Astrocyte of the spinal cord (primary cell): ENCODE measurements at regions not wholly inside any gene's neighbourhood (a gene's known extent, or its start where the extent isn't known, plus 50 kb on each side); places are given as distances from the start of the nearest gene placed in this dataset.
"Not testable (repeated sequence)": the region's sequence is repeated elsewhere in the genome, so short reads cannot be mapped to it uniquely, and the experiment has no call there.

Source experiments
- DNase-seq: peaks from one replicate; pipeline ENCODE4 v3.0.0; 2011; ENCODE audit warnings: low read depth, low spot score
- H3K4me3 ChIP-seq: 2 replicates; pipeline ENCODE4 v1.5.1; 2011; ENCODE audit warnings: low read depth, mild to moderate bottlenecking, low read length, moderate library complexity
- CTCF ChIP-seq: IDR thresholded peaks from 2 replicates; pipeline ENCODE4 v1.5.1; 2012; ENCODE audit warnings: low read depth, mild to moderate bottlenecking, low read length, inconsistent platforms
- in situ Hi-C: cut with HindIII; loops from 2 replicates; pipeline ENCODE4 v1.10.0; 2017; ENCODE audit warnings: low sequenced_read_pairs

- in situ Hi-C loops: no loop called here
- no peak overlapping the region for H3K4me3 ChIP-seq
- no peak for TF ChIP-seq CTCF
- no peak for DNase-seq
Measured at GRCh38 chr11:134589129-134589528, 177.1 kb upstream of the B3GAT1 start.

GRCh38 chr11:134588460-134589110 lies 176.5 kb upstream of the B3GAT1 start:
- DNase-seq, H3K4me3 ChIP-seq, in situ Hi-C loops: not testable (repeated sequence)

- in situ Hi-C loops: no loop called here
- no peak for TF ChIP-seq CTCF
- no peak for DNase-seq
- H3K4me3 ChIP-seq: no peak overlapping the region
Measured at GRCh38 chr11:134587345-134587744, 175.3 kb upstream of the B3GAT1 start.

GRCh38 chr11:134586726-134587125 lies 174.7 kb upstream of the B3GAT1 start:
- in situ Hi-C loops: no loop called here
- no peak for TF ChIP-seq CTCF
- H3K4me3 ChIP-seq: no peak overlapping the region
- no peak for DNase-seq

DNA sequence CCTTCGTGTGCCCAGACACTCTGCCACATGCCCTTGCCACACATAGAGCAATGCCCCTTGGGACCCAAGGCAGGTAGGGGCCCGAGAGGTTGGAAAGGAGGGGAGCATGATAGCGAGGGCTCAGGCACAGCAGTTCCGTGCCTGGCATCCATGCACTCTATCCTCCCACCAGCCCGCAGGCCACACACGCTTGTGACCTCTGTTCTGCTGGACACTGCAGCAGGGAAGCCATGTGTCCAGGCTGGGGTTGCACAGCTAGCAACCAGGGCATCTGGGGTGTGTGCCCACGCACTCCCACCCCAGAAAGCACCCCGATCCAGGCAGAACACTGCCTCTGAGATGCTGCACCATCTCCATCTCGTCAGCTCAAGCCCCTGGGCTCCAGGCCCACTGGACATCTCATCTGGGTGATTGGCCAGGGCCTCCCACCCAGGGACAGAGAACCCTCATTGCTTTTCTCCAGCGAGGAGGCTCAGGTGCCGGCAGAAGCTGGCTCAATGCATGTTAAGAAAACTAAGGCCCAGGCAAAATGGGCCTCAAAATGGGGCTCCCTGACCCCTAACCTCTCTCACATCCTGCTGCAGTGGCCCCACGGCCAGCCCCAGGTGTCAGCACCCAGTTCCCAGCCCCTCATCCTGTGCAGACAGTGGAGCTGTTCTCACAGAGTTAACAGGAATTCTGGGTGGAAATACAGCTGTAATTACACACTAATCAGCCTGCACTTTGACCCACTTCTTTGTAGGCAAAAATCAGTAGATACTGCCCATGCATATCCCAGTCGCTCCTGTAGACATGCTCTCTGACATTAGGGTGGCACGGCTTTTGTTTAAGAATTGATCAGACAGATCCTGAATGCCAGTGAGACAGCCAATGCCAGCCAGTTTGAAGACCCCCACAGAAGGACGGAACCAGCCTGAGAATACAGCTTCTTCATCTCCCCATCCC lies 173.9 kb upstream of the B3GAT1 start:
- TF ChIP-seq CTCF: no peak
- no peak for DNase-seq
- no peak overlapping the region for H3K4me3 ChIP-seq
- in situ Hi-C loops: no loop called here

- H3K4me3 ChIP-seq: no peak overlapping the region
- no peak for DNase-seq
- in situ Hi-C loops: no loop called here
- TF ChIP-seq CTCF: no peak
Measured at GRCh38 chr11:134584706-134585445, 172.8 kb upstream of the B3GAT1 start.
